GM12878 (cell line): ENCODE measurements at regions not wholly inside any gene's neighbourhood (a gene's known extent, or its start where the extent isn't known, plus 50 kb on each side); places are given as distances from the start of the nearest gene placed in this dataset.

ENCODE experiments used
- ATAC-seq: fragments of 200-7000 bp; cut with Tn5 transposase; 3 replicates; pipeline ENCODE4 v1.9.1; 2020; ENCODE audit warnings: mild to moderate bottlenecking, moderate library complexity
- BruUV-seq: library from RNA; stranded (reverse); fragments of 400-500 nt; replicated peaks from 2 replicates; lab custom pipeline; 2021; lab: Mats Ljungman, UMichigan
- CTCF ChIA-PET: fragments of 300-600 bp; sonication (Branson Sonifier 250); formaldehyde crosslinking; extraction: SDS; loops from one replicate; lab custom pipeline; 2021; ENCODE audit warnings: inconsistent platforms; lab: Yijun Ruan, JAX
- POLR2A ChIA-PET: fragments of 350-600 bp; formaldehyde crosslinking; extraction: SDS; loops from one replicate; lab custom pipeline; 2021; ENCODE audit warnings: inconsistent platforms; lab: Charles Lee
- RAD21 ChIA-PET: fragments of 300-600 bp; sonication (Branson Sonifier 250); formaldehyde crosslinking; loops from one replicate; lab custom pipeline; 2023; ENCODE audit warnings: antibody characterized with exemption; ENCODE audit not compliant: unreplicated experiment; lab: Charles Lee
- SMC1A ChIA-PET: fragments of 300-600 bp; sonication (Branson Sonifier 250); formaldehyde crosslinking; loops from one replicate; lab custom pipeline; 2023; ENCODE audit not compliant: unreplicated experiment, uncharacterized antibody; lab: Charles Lee
- DNase-seq: peaks from one replicate; pipeline ENCODE4 v3.0.0-alpha.2; 2011; ENCODE audit warnings: low read depth, low spot score
- FAIRE-seq: peaks from 3 replicates; lab custom pipeline; 2011; peaks lifted over from hg19 to GRCh38; lab: Jason Lieb, UNC
- H2AFZ ChIP-seq: 2 replicates; pipeline ENCODE4 v1.6.0; 2011; ENCODE audit warnings: low read depth, low read length, control low read depth; ENCODE audit not compliant: control insufficient read depth
- H3K27ac ChIP-seq: 2 replicates; pipeline ENCODE4 v1.5.1; 2011; ENCODE audit warnings: control low read depth; ENCODE audit not compliant: control insufficient read depth, insufficient read depth
- H3K27me3 ChIP-seq, 2 experiments: replicated peaks in 1 of 2; 2 replicates each; pipeline versions ENCODE4 v1.6.0 to v1.6.1; 2011; ENCODE audit warnings: low read length in 1 of 2; ENCODE audit not compliant: control insufficient read depth in 2 of 2, insufficient read depth in 2 of 2
- H3K36me3 ChIP-seq, 2 experiments: 2 replicates each; pipeline ENCODE4 v1.5.1; 2011; ENCODE audit warnings: low read length in 1 of 2; ENCODE audit not compliant: control insufficient read depth in 2 of 2, insufficient read depth in 2 of 2
- H3K4me1 ChIP-seq: 2 replicates; pipeline ENCODE4 v1.6.1; 2011; ENCODE audit warnings: mild to moderate bottlenecking, low read length, moderate library complexity, mixed read lengths; ENCODE audit not compliant: control insufficient read depth, insufficient read depth
- H3K4me2 ChIP-seq: 2 replicates; pipeline ENCODE4 v1.6.0; 2011; ENCODE audit warnings: control low read depth; ENCODE audit not compliant: control insufficient read depth, insufficient read depth
- H3K4me3 ChIP-seq: fragments of 200-600 bp; sonication (generic); 2 replicates; pipeline ENCODE4 v1.5.1; 2016
- H3K79me2 ChIP-seq: 2 replicates; pipeline ENCODE4 v1.6.0; 2011; ENCODE audit warnings: low read length; ENCODE audit not compliant: control insufficient read depth, insufficient read depth
- H3K9ac ChIP-seq: 2 replicates; pipeline ENCODE4 v1.8.0; 2011; ENCODE audit warnings: low read length, control low read depth, mixed read lengths; ENCODE audit not compliant: control insufficient read depth, insufficient read depth
- H3K9me3 ChIP-seq: replicated peaks from 3 replicates; pipeline ENCODE4 v1.5.1; 2011; ENCODE audit warnings: mild to moderate bottlenecking, low read length; ENCODE audit not compliant: control insufficient read depth, insufficient read depth
- H4K20me1 ChIP-seq: 2 replicates; pipeline ENCODE4 v1.6.0; 2011; ENCODE audit not compliant: control insufficient read depth, insufficient read depth
- BMI1 ChIP-seq: fragments of 450-650 bp; IDR thresholded peaks from 2 replicates; pipeline ENCODE4 v1.6.1; 2016; ENCODE audit warnings: mild to moderate bottlenecking, moderate library complexity, borderline replicate concordance
- CBFB ChIP-seq: IDR thresholded peaks from 2 replicates; pipeline ENCODE4 v1.6.1; 2016; ENCODE audit warnings: antibody characterized with exemption, low read depth
- CHD1 ChIP-seq: IDR thresholded peaks from 2 replicates; pipeline ENCODE4 v1.6.1; 2012; ENCODE audit warnings: low read depth, low read length, improper control_type of control experiment
- ETV6 ChIP-seq, 2 experiments: fragments of 450-650 bp in 1 of 2; IDR thresholded peaks in 1 of 2; conservative IDR thresholded peaks in 1 of 2; 2 replicates each; pipeline ENCODE4 v1.6.1; 2014; ENCODE audit warnings: antibody characterized with exemption in 1 of 2, borderline replicate concordance in 1 of 2, low read depth in 1 of 2, mild to moderate bottlenecking in 1 of 2, moderate library complexity in 1 of 2
- FOXK2 ChIP-seq: fragments of 450-650 bp; IDR thresholded peaks from 2 replicates; pipeline ENCODE4 v1.6.1; 2017; ENCODE audit warnings: mild to moderate bottlenecking, moderate library complexity
- HDGF ChIP-seq: fragments of 450-650 bp; IDR thresholded peaks from 2 replicates; pipeline ENCODE4 v1.6.1; 2016; ENCODE audit warnings: antibody characterized with exemption
- LARP7 ChIP-seq: fragments of 450-650 bp; IDR thresholded peaks from 2 replicates; pipeline ENCODE4 v1.6.1; 2017; ENCODE audit warnings: mild to moderate bottlenecking
- MYB ChIP-seq: fragments of 150-350 bp; IDR thresholded peaks from 2 replicates; pipeline ENCODE4 v1.6.1; 2014; ENCODE audit warnings: mild to moderate bottlenecking, low read depth, low read length, borderline replicate concordance
- NFYA ChIP-seq: IDR thresholded peaks from 2 replicates; pipeline ENCODE4 v1.6.1; 2011; ENCODE audit warnings: low read depth, mild to moderate bottlenecking, low read length, improper control_type of control experiment, borderline replicate concordance
- POLR2A ChIP-seq: IDR thresholded peaks from 2 replicates; pipeline ENCODE4 v1.6.1; 2011; ENCODE audit warnings: low read depth, mild to moderate bottlenecking, low read length
- RB1 ChIP-seq: fragments of 450-650 bp; formaldehyde crosslinking; IDR thresholded peaks from 2 replicates; pipeline ENCODE4 v1.6.1; 2017; ENCODE audit warnings: mild to moderate bottlenecking, borderline replicate concordance
- SMAD5 ChIP-seq: IDR thresholded peaks from 2 replicates; pipeline ENCODE4 v1.6.1; 2016; ENCODE audit warnings: antibody characterized with exemption, low read depth
- SMARCA5 ChIP-seq: fragments of 450-650 bp; IDR thresholded peaks from 2 replicates; pipeline ENCODE4 v1.6.1; 2017; ENCODE audit warnings: mild to moderate bottlenecking
- TCF3 ChIP-seq: IDR thresholded peaks from 2 replicates; pipeline ENCODE4 v1.6.1; 2012; ENCODE audit warnings: low read depth, mild to moderate bottlenecking, low read length, borderline replicate concordance; ENCODE audit not compliant: insufficient read depth
- ZNF274 ChIP-seq: IDR thresholded peaks from one replicate; pipeline ENCODE4 v1.8.0; 2011; ENCODE audit not compliant: insufficient read length, insufficient read depth
- WGBS: methylation state at CpG from one replicate; pipeline ENCODE4 v1.1.6; 2016; ENCODE audit warnings: low lambda C conversion rate; ENCODE audit not compliant: insufficient replicate concordance, insufficient coverage; ENCODE audit errors: missing lambda C conversion rate; 5-methylcytosine and 5-hydroxymethylcytosine counted together
- in situ Hi-C: fragments of 300-500 bp; cut with MboI; formaldehyde crosslinking; loops from 9 replicates; pipeline ENCODE4 v1.14.3; 2018; ENCODE audit warnings: mixed read lengths
- intact Hi-C: fragments of 100-400 bp; cut with micrococcal nuclease; formaldehyde crosslinking; loops from one replicate; pipeline ENCODE4 v1.14.2; 2022; ENCODE audit not compliant: unreplicated experiment
- TF ChIP-seq, protein P1 (sequence below): IDR thresholded peaks from 2 replicates; pipeline ENCODE4 v1.6.1; 2011; ENCODE audit warnings: low read depth, low read length, improper control_type of control experiment, borderline replicate concordance
- TF ChIP-seq, protein P2 (sequence below): fragments of 450-650 bp; IDR thresholded peaks from 2 replicates; pipeline ENCODE4 v1.6.1; 2017; ENCODE audit warnings: mild to moderate bottlenecking, moderate library complexity
- TF ChIP-seq, protein P3 (sequence below): fragments of 450-650 bp; IDR thresholded peaks from 2 replicates; pipeline ENCODE4 v1.6.1; 2017; ENCODE audit warnings: antibody characterized with exemption, mild to moderate bottlenecking, moderate library complexity

DNA sequence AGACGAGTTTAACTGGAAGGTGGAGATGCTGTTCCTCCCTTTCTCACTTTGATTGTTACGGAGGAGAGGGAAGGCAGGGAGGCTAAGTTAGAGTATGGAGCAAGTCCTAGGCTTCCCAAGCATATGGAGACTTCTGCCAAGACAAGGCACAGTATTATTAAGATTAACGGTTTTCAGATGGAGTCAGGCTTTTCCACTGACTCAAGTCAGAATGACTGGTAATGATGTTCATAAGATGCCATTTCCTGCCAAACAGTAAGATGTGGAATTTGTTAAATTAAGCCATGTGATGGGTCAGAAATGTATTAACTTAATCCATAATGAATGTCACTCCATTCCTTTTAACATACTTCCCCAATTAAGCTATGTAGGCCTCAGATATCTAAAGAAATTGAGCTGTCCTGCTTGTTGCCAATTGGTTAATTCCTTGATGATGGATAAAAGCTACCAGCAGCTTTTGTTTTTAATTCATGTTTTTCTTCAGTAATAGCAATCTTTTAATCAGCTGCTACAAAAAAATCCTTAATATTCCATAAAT, 383.7 kb downstream of the ZNF521 start (continued):
- TF ChIP-seq RB1, result no peak
- no peak for TF ChIP-seq BMI1
- no peak for TF ChIP-seq SMARCA5
- TF ChIP-seq, all 136 proteins: peak for 0

DNA sequence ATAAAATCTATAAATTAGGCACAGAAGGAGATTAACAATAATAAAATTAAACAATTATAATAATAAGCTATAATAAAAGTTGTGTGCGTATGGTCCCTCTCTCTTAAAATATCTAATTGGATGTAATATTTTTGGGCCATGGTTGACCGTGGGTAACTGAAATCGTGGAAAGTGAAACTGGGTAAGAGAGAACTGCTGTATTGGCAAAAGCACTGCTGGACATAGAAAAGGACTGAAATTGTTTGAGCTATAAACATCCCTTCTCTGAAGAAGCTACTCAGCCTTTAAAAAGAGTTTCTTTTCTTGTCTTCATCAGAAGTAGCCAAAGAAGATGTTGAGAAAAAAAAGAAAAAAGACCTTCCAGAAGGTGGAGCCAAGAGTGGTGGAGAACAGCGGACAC, 379.4 kb downstream of the ZNF521 start:
- Histone ChIP-seq H3K4me1 (no peaks in the 10 kb centered on the region), H3K27me3 (no peaks in the 10 kb centered on the region), H3K79me2 (no peaks in the 10 kb centered on the region), H4K20me1 (no peaks in the 10 kb centered on the region), H3K9me3 (no peaks in the 10 kb centered on the region), H3K9ac (no peak overlapping the region), H3K4me2 (no peak overlapping the region), H3K4me3 (no peak overlapping the region), H2AFZ (no peak overlapping the region), H3K36me3 (no peaks in the 10 kb centered on the region), H3K27ac (no peak overlapping the region)
- CTCF ChIA-PET, result no interaction called here
- ATAC-seq (no peak), DNase-seq (no peak), FAIRE-seq (no peak)
- intact Hi-C loops, result no loop called here
- POLR2A ChIA-PET, result no interaction called here
- in situ Hi-C loops, result no loop called here
- SMC1A ChIA-PET, result no interaction called here
- no TSS peak for BruUV-seq
- RAD21 ChIA-PET, result no interaction called here
- 41% methylated on average over 4 of the region's 4 CpGs for WGBS
- TF ChIP-seq, protein P1, sequence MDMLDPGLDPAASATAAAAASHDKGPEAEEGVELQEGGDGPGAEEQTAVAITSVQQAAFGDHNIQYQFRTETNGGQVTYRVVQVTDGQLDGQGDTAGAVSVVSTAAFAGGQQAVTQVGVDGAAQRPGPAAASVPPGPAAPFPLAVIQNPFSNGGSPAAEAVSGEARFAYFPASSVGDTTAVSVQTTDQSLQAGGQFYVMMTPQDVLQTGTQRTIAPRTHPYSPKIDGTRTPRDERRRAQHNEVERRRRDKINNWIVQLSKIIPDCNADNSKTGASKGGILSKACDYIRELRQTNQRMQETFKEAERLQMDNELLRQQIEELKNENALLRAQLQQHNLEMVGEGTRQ, result no peak
- no peak for TF ChIP-seq ETV6 (conservative IDR thresholded peaks at IDR 0.05 in 1 of 2, IDR thresholded peaks at IDR 0.05 in 1 of 2; ENCODE audit: borderline replicate concordance in 1 of 2, low read depth in 1 of 2)
- TF ChIP-seq FOXK2, result no peak
- TF ChIP-seq NFYA, result no peak
- TF ChIP-seq, protein P2, sequence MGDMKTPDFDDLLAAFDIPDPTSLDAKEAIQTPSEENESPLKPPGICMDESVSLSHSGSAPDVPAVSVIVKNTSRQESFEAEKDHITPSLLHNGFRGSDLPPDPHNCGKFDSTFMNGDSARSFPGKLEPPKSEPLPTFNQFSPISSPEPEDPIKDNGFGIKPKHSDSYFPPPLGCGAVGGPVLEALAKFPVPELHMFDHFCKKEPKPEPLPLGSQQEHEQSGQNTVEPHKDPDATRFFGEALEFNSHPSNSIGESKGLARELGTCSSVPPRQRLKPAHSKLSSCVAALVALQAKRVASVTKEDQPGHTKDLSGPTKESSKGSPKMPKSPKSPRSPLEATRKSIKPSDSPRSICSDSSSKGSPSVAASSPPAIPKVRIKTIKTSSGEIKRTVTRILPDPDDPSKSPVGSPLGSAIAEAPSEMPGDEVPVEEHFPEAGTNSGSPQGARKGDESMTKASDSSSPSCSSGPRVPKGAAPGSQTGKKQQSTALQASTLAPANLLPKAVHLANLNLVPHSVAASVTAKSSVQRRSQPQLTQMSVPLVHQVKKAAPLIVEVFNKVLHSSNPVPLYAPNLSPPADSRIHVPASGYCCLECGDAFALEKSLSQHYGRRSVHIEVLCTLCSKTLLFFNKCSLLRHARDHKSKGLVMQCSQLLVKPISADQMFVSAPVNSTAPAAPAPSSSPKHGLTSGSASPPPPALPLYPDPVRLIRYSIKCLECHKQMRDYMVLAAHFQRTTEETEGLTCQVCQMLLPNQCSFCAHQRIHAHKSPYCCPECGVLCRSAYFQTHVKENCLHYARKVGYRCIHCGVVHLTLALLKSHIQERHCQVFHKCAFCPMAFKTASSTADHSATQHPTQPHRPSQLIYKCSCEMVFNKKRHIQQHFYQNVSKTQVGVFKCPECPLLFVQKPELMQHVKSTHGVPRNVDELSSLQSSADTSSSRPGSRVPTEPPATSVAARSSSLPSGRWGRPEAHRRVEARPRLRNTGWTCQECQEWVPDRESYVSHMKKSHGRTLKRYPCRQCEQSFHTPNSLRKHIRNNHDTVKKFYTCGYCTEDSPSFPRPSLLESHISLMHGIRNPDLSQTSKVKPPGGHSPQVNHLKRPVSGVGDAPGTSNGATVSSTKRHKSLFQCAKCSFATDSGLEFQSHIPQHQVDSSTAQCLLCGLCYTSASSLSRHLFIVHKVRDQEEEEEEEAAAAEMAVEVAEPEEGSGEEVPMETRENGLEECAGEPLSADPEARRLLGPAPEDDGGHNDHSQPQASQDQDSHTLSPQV, result no peak
- TF ChIP-seq CHD1, result no peak
- no peak for TF ChIP-seq POLR2A
- TF ChIP-seq HDGF, result no peak
- TF ChIP-seq MYB, result no peak
- TF ChIP-seq, protein P3, sequence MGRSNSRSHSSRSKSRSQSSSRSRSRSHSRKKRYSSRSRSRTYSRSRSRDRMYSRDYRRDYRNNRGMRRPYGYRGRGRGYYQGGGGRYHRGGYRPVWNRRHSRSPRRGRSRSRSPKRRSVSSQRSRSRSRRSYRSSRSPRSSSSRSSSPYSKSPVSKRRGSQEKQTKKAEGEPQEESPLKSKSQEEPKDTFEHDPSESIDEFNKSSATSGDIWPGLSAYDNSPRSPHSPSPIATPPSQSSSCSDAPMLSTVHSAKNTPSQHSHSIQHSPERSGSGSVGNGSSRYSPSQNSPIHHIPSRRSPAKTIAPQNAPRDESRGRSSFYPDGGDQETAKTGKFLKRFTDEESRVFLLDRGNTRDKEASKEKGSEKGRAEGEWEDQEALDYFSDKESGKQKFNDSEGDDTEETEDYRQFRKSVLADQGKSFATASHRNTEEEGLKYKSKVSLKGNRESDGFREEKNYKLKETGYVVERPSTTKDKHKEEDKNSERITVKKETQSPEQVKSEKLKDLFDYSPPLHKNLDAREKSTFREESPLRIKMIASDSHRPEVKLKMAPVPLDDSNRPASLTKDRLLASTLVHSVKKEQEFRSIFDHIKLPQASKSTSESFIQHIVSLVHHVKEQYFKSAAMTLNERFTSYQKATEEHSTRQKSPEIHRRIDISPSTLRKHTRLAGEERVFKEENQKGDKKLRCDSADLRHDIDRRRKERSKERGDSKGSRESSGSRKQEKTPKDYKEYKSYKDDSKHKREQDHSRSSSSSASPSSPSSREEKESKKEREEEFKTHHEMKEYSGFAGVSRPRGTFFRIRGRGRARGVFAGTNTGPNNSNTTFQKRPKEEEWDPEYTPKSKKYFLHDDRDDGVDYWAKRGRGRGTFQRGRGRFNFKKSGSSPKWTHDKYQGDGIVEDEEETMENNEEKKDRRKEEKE, result no peak
- no peak for TF ChIP-seq ZNF274
- TF ChIP-seq TCF3, result no peak
- TF ChIP-seq LARP7, result no peak
- TF ChIP-seq SMAD5, result no peak
- no peak for TF ChIP-seq CBFB
